HCT116 (cell line): ENCODE measurements at regions not wholly inside any gene's neighbourhood (a gene's known extent, or its start where the extent isn't known, plus 50 kb on each side); places are given as distances from the start of the nearest gene placed in this dataset.

Experiments
- ATAC-seq: fragments of 200-7000 bp; cut with Tn5 transposase; 2 replicates; pipeline ENCODE4 v1.9.1; 2020; ENCODE audit warnings: mild to moderate bottlenecking, moderate library complexity
- BruUV-seq: library from RNA; stranded (reverse); fragments of 400-500 nt; replicated peaks from 2 replicates; lab custom pipeline; 2021; lab: Mats Ljungman, UMichigan
- CTCF ChIA-PET: fragments of 300-600 bp; sonication (Branson Sonifier 250); formaldehyde crosslinking; loops from one replicate; lab custom pipeline; 2021; ENCODE audit warnings: antibody characterized with exemption; lab: Charles Lee
- POLR2A ChIA-PET: fragments of 300-600, 350-600 bp; sonication (Branson Sonifier 250); formaldehyde crosslinking; loops from one replicate; lab custom pipeline; 2021; ENCODE audit warnings: antibody characterized with exemption; lab: Charles Lee
- RAD21 ChIA-PET, 2 experiments: fragments of 300-600 bp; sonication (Branson Sonifier 250); formaldehyde crosslinking; loops; one replicate each; lab custom pipeline; 2023; ENCODE audit warnings: low total read pairs in 2 of 2; ENCODE audit not compliant: uncharacterized antibody in 2 of 2, unreplicated experiment in 2 of 2, low non-redundant PET in 1 of 2; lab: Charles Lee
- DNase-seq: peaks from one replicate; pipeline ENCODE4 v3.0.0-alpha.2; 2010; ENCODE audit warnings: low read depth, low spot score
- H2AFZ ChIP-seq: fragments of 200-600 bp; shearing (Covaris generic), sonication (generic); 2 replicates; pipeline ENCODE4 v1.6.1; 2017; ENCODE audit warnings: low read depth, mixed run types, mixed read lengths, antibody characterized with exemption, low read length; ENCODE audit not compliant: poor library complexity, severe bottlenecking
- H3K27ac ChIP-seq: 2 replicates; pipeline ENCODE4 v1.5.1; 2012; ENCODE audit warnings: low read depth, low read length
- H3K27me3 ChIP-seq: fragments of 200-600 bp; sonication (generic); 2 replicates; pipeline ENCODE4 v1.6.1; 2016; ENCODE audit warnings: mixed run types, low read length, mixed read lengths; ENCODE audit not compliant: insufficient read depth
- H3K36me3 ChIP-seq, 2 experiments: fragments of 200-500 bp in 1 of 2; fragments of 200-600 bp in 1 of 2; sonication (Bioruptor generic) in 1 of 2; sonication (generic) in 1 of 2; 2 replicates each; pipeline versions ENCODE4 v1.5.1 to v1.6.1; 2014 to 2016; ENCODE audit warnings: low read length in 2 of 2, inconsistent platforms in 1 of 2, mixed read lengths in 1 of 2, mixed run types in 1 of 2; ENCODE audit not compliant: insufficient read depth in 2 of 2, control insufficient read depth in 1 of 2
- H3K4me1 ChIP-seq, 2 experiments: fragments of 200-600 bp in 1 of 2; sonication (generic) in 1 of 2; 2 replicates each; pipeline versions ENCODE4 v1.5.1 to v1.6.1; 2012 to 2017; ENCODE audit warnings: low read length in 2 of 2, inconsistent platforms in 1 of 2, mild to moderate bottlenecking in 1 of 2, mixed read lengths in 1 of 2, mixed run types in 1 of 2, moderate library complexity in 1 of 2; ENCODE audit not compliant: insufficient read depth in 2 of 2, control insufficient read depth in 1 of 2
- H3K4me2 ChIP-seq: fragments of 200-600 bp; sonication (generic); 2 replicates; pipeline ENCODE4 v1.6.1; 2017; ENCODE audit warnings: mixed run types, low read length, mixed read lengths
- H3K4me3 ChIP-seq, 2 experiments: fragments of 200-600 bp in 1 of 2; sonication (generic) in 1 of 2; replicated peaks in 1 of 2; 2 replicates each; pipeline ENCODE4 v1.5.1; 2011 to 2016; ENCODE audit warnings: low read length in 2 of 2, control low read depth in 1 of 2, low read depth in 1 of 2, mild to moderate bottlenecking in 1 of 2, mixed read lengths in 1 of 2, mixed run types in 1 of 2
- H3K79me2 ChIP-seq: fragments of 200-600 bp; sonication (generic); 2 replicates; pipeline ENCODE4 v1.6.1; 2017; ENCODE audit warnings: mild to moderate bottlenecking, mixed run types, low read length, moderate library complexity, mixed read lengths; ENCODE audit not compliant: insufficient read depth
- H3K9ac ChIP-seq: fragments of 200-600 bp; sonication (generic); 2 replicates; pipeline ENCODE4 v1.6.1; 2016; ENCODE audit warnings: low read length, mixed read lengths
- H3K9me2 ChIP-seq: fragments of 200-600 bp; sonication (generic), shearing (Covaris generic); 2 replicates; pipeline ENCODE4 v1.6.1; 2017; ENCODE audit warnings: mixed run types, mild to moderate bottlenecking, moderate library complexity; ENCODE audit not compliant: insufficient read depth
- H3K9me3 ChIP-seq, 2 experiments: fragments of 200-500 bp in 1 of 2; fragments of 200-600 bp in 1 of 2; sonication (Bioruptor generic) in 1 of 2; sonication (generic) in 1 of 2; 2 replicates each; pipeline ENCODE4 v1.6.1; 2014 to 2017; ENCODE audit warnings: low read length in 2 of 2, mixed read lengths in 2 of 2, inconsistent platforms in 1 of 2, low read depth in 1 of 2, mild to moderate bottlenecking in 1 of 2, mixed run types in 1 of 2, moderate library complexity in 1 of 2; ENCODE audit not compliant: control insufficient read depth in 1 of 2, insufficient read depth in 1 of 2
- H4K20me1 ChIP-seq: fragments of 200-600 bp; sonication (generic), shearing (Covaris generic); 2 replicates; pipeline ENCODE4 v1.6.1; 2017; ENCODE audit warnings: mixed run types, mild to moderate bottlenecking, moderate library complexity; ENCODE audit not compliant: insufficient read depth
- TCF7L2 ChIP-seq: IDR thresholded peaks from 2 replicates; pipeline ENCODE4 v1.7.0; 2011; ENCODE audit warnings: borderline replicate concordance, inconsistent platforms; ENCODE audit not compliant: insufficient read depth, insufficient read length; ENCODE audit errors: extremely low read depth
- ZNF274 ChIP-seq: fragments of 200-500 bp; sonication (Bioruptor generic); IDR thresholded peaks from 2 replicates; pipeline ENCODE4 v1.6.1; 2014; ENCODE audit warnings: mild to moderate bottlenecking, low read depth, low read length, inconsistent platforms
- intact Hi-C: fragments of 100-400 bp; cut with micrococcal nuclease; formaldehyde crosslinking; loops from 2 replicates; pipeline ENCODE4 v1.10.0; 2022
- TF ChIP-seq, protein P1 (sequence below): IDR thresholded peaks from 2 replicates; pipeline ENCODE4 v1.6.1; 2012; ENCODE audit warnings: low read depth

DNA sequence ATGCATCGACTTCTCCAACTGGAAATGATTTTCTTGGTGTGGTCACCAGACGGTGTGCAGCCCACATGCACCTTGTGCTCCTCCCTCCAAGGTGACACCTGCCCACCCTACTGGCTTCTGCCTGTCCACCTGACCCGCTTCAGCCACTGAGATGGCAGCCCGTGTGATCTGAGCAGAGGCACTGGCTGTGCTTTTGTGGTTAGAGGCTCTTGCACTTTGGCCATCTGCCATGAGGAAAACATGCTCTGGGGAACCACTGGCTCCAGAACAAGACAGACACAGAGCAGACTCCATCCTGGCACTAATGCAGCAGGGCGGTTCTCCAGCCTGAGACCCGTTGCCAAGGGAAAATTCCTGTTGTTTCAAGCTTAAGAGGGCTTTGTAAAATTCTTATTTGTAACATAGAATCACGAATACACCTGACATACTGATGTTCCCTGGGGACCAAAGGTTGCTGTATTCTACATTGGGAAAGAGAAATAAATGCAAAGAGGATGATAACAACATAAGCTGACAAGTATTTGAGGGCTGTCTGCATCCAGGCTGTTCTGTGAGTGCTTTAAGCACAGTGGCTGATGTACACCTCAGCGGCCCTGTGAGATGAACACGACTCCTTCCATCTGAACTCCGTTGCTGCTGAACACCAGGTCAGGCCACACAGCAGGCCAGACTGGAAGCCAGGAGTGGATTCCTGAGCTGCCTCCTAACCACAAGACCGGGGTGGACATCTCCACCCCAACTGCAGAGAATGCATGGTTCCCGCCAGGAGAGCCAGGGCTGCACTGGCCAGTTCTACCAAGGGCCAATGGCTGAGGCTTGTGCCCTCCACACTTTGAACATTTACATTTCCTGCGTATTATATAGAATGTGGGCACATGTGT, 820.4 kb downstream of the GALR1 start:
- RAD21 ChIA-PET: no interaction called here
- Histone ChIP-seq H3K36me3 (no peaks in the 10 kb centered on the region), H3K9me2 (no peaks in the 10 kb centered on the region), H3K9ac (no peak overlapping the region), H3K27ac (no peak overlapping the region), H3K9me3 (peaks cover 0 to 37% of the 10 kb centered on the region in 2 experiments; a peak in 2 of 4 replicates)
- no TSS peak for BruUV-seq
- no peak for TF ChIP-seq ZNF274
- no peak for TF ChIP-seq TCF7L2
- TF ChIP-seq, protein P1, sequence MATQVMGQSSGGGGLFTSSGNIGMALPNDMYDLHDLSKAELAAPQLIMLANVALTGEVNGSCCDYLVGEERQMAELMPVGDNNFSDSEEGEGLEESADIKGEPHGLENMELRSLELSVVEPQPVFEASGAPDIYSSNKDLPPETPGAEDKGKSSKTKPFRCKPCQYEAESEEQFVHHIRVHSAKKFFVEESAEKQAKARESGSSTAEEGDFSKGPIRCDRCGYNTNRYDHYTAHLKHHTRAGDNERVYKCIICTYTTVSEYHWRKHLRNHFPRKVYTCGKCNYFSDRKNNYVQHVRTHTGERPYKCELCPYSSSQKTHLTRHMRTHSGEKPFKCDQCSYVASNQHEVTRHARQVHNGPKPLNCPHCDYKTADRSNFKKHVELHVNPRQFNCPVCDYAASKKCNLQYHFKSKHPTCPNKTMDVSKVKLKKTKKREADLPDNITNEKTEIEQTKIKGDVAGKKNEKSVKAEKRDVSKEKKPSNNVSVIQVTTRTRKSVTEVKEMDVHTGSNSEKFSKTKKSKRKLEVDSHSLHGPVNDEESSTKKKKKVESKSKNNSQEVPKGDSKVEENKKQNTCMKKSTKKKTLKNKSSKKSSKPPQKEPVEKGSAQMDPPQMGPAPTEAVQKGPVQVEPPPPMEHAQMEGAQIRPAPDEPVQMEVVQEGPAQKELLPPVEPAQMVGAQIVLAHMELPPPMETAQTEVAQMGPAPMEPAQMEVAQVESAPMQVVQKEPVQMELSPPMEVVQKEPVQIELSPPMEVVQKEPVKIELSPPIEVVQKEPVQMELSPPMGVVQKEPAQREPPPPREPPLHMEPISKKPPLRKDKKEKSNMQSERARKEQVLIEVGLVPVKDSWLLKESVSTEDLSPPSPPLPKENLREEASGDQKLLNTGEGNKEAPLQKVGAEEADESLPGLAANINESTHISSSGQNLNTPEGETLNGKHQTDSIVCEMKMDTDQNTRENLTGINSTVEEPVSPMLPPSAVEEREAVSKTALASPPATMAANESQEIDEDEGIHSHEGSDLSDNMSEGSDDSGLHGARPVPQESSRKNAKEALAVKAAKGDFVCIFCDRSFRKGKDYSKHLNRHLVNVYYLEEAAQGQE: no peak
- TF ChIP-seq, all 23 proteins: peak for 0
- Histone ChIP-seq H2AFZ (no peak overlapping the region), H3K79me2 (no peaks in the 10 kb centered on the region), H3K27me3 (no peaks in the 10 kb centered on the region), H3K4me3 (no peak overlapping the region), H3K4me1 (no peaks in the 10 kb centered on the region), H3K4me2 (no peak overlapping the region), H4K20me1 (no peaks in the 10 kb centered on the region)
- ATAC-seq: no peak
- DNase-seq: no peak
- intact Hi-C loops: no loop called here
- ChIA-PET CTCF (no interaction called here), POLR2A (no interaction called here)
